Calu3 (cell line): ENCODE measurements at regions not wholly inside any gene's neighbourhood (a gene's known extent, or its start where the extent isn't known, plus 50 kb on each side); places are given as distances from the start of the nearest gene placed in this dataset.

Source experiments
- BruUV-seq: library from RNA; stranded (reverse); fragments of 400-500 nt; replicated peaks from 2 replicates; lab custom pipeline; 2021; lab: Mats Ljungman, UMichigan
- CTCF ChIA-PET: fragments of 300-600 bp; sonication (Branson Sonifier 250); formaldehyde crosslinking; loops from one replicate; lab custom pipeline; 2022; ENCODE audit warnings: antibody characterized with exemption; lab: Charles Lee
- DNase-seq: peaks from one replicate; pipeline ENCODE4 v3.0.0; 2022
- H3K27ac Mint-ChIP-seq: one replicate; pipeline ENCODE4 v1.8.0; 2022; ENCODE audit warnings: mixed read lengths; ENCODE audit not compliant: unreplicated experiment
- H3K27me3 Mint-ChIP-seq: one replicate; pipeline ENCODE4 v1.8.0; 2022; ENCODE audit warnings: mixed read lengths; ENCODE audit not compliant: unreplicated experiment
- H3K36me3 Mint-ChIP-seq: one replicate; pipeline ENCODE4 v1.8.0; 2022; ENCODE audit warnings: mild to moderate bottlenecking, moderate library complexity, mixed read lengths; ENCODE audit not compliant: insufficient read depth, unreplicated experiment
- H3K4me1 Mint-ChIP-seq: one replicate; pipeline ENCODE4 v1.8.0; 2022; ENCODE audit warnings: mild to moderate bottlenecking, low read depth, mixed read lengths; ENCODE audit not compliant: unreplicated experiment
- H3K4me3 Mint-ChIP-seq: one replicate; pipeline ENCODE4 v1.8.0; 2022; ENCODE audit warnings: mild to moderate bottlenecking, low read depth, moderate library complexity, mixed read lengths; ENCODE audit not compliant: unreplicated experiment
- H3K9me3 Mint-ChIP-seq: one replicate; pipeline ENCODE4 v1.8.0; 2022; ENCODE audit warnings: low read depth, mixed read lengths; ENCODE audit not compliant: unreplicated experiment
- CTCF ChIP-seq: fragments of 200-600 bp; IDR thresholded peaks from one replicate; pipeline ENCODE4 v1.8.0; 2022; ENCODE audit warnings: antibody characterized with exemption; ENCODE audit not compliant: unreplicated experiment
- intact Hi-C: fragments of 100-400 bp; cut with micrococcal nuclease; formaldehyde crosslinking; loops from one replicate; pipeline ENCODE4 v1.10.0; 2022; ENCODE audit not compliant: unreplicated experiment

- H3K4me3 Mint-ChIP-seq: no peak overlapping the region
- CTCF ChIA-PET: no interaction called here
- no peaks in the 10 kb centered on the region for H3K36me3 Mint-ChIP-seq
- H3K4me1 Mint-ChIP-seq: no peaks in the 10 kb centered on the region
- DNase-seq: no peak
- TF ChIP-seq CTCF: no peak
- H3K9me3 Mint-ChIP-seq: no peaks in the 10 kb centered on the region
- no peak overlapping the region for H3K27ac Mint-ChIP-seq
- intact Hi-C loops: no loop called here
- no TSS peak for BruUV-seq
- H3K27me3 Mint-ChIP-seq: no peaks in the 10 kb centered on the region
Measured at GRCh38 chr1:216830424-216831210, 107.4 kb upstream of the ESRRG start.

GRCh38 chr1:216827251-216827650 is 104.0 kb upstream of the ESRRG start:
- Mint-ChIP-seq H3K4me3 (no peak overlapping the region), H3K4me1 (no peaks in the 10 kb centered on the region), H3K27ac (no peak overlapping the region), H3K9me3 (no peaks in the 10 kb centered on the region), H3K27me3 (no peaks in the 10 kb centered on the region), H3K36me3 (no peaks in the 10 kb centered on the region)
- no peak for TF ChIP-seq CTCF
- BruUV-seq: no TSS peak
- CTCF ChIA-PET: no interaction called here
- intact Hi-C loops: no loop called here
- DNase-seq: no peak

- H3K4me1 Mint-ChIP-seq: no peaks in the 10 kb centered on the region
- no peaks in the 10 kb centered on the region for H3K36me3 Mint-ChIP-seq
- no peak for DNase-seq
- BruUV-seq: no TSS peak
- no peak for TF ChIP-seq CTCF
- H3K9me3 Mint-ChIP-seq: no peaks in the 10 kb centered on the region
- H3K27ac Mint-ChIP-seq: no peak overlapping the region
- no peaks in the 10 kb centered on the region for H3K27me3 Mint-ChIP-seq
- CTCF ChIA-PET: no interaction called here
- no peak overlapping the region for H3K4me3 Mint-ChIP-seq
- intact Hi-C loops: no loop called here
Measured at GRCh38 chr1:216826646-216827045, 103.4 kb upstream of the ESRRG start.

- BruUV-seq: no TSS peak
- no peaks in the 10 kb centered on the region for H3K4me1 Mint-ChIP-seq
- intact Hi-C loops: no loop called here
- H3K36me3 Mint-ChIP-seq: no peaks in the 10 kb centered on the region
- no peak for DNase-seq
- no peaks in the 10 kb centered on the region for H3K9me3 Mint-ChIP-seq
- H3K27ac Mint-ChIP-seq: no peak overlapping the region
- no peak overlapping the region for H3K4me3 Mint-ChIP-seq
- CTCF ChIA-PET: no interaction called here
- no peaks in the 10 kb centered on the region for H3K27me3 Mint-ChIP-seq
- no peak for TF ChIP-seq CTCF
Measured at GRCh38 chr1:216826214-216826613, 103.0 kb upstream of the ESRRG start.
